ENCODE measurements at regions not wholly inside any gene's neighbourhood (a gene's known extent, or its start where the extent isn't known, plus 50 kb on each side); places are given as distances from the start of the nearest gene placed in this dataset.
"Not testable (repeated sequence)": the region's sequence is repeated elsewhere in the genome, so short reads cannot be mapped to it uniquely, and the experiment has no call there.

- not testable (repeated sequence) for H3K4me3 ChIP-seq (ENCODE audit: low read length)
- DNase-seq (ENCODE audit: low read depth, low spot score): peak; percentile 46
Observed at GRCh38 chr3:10109-10996, 186.2 kb upstream of the CHL1 start.

GRCh38 chr3:11734-12133 is 184.8 kb upstream of the CHL1 start:
- no peak for DNase-seq (ENCODE audit: low read depth, low spot score)
- no peak overlapping the region for H3K4me3 ChIP-seq (ENCODE audit: low read length)

DNA sequence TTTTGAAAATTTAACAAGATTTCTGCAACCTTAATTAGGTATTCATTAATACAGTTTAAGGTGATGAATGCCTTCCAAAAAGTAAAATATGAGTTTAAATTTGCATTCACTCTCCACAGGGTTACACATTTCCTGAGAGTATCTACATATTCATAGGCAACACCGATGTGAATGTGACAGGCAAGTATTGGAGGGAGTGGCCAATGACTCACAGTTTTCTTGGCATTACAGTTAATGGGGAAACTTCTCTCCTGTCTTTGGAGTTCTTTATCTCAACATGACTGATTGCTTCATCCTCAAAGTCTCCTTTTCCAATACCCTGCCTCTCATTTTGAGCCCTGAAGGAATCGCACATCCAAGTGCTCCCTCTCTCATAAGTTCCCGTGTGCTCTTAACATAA is 181.9 kb upstream of the CHL1 start:
- DNase-seq (ENCODE audit: low read depth, low spot score): no peak
- H3K4me3 ChIP-seq (ENCODE audit: low read length): no peak overlapping the region

- no peak for DNase-seq (ENCODE audit: low read depth, low spot score)
- H3K4me3 ChIP-seq (ENCODE audit: low read length): no peak overlapping the region
Observed at GRCh38 chr3:16366-16765, 180.2 kb upstream of the CHL1 start.

- H3K4me3 ChIP-seq (ENCODE audit: low read length): no peak overlapping the region
- no peak for DNase-seq (ENCODE audit: low read depth, low spot score)
Observed at GRCh38 chr3:20421-20820, 176.1 kb upstream of the CHL1 start.

DNA sequence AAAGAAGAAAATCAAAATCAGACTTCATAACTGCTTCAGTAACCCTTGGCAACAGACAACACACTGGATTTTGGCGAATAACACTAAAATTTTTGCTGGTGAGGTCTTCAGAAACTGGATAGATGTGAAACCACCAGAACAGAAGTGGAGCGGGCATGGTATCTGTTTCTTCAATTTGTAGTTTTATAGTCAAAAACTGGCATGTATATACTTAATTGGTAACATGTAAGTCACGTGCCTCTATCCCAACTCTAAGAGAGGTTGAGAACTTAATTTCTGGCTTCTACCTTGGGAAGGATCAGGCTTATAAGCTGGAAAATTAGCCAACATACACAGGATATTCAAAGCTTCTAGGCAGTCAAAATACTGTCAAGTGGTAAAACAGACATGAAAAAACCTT is 172.6 kb upstream of the CHL1 start:
- no peak for DNase-seq (ENCODE audit: low read depth, low spot score)
- no peak overlapping the region for H3K4me3 ChIP-seq (ENCODE audit: low read length)

DNA sequence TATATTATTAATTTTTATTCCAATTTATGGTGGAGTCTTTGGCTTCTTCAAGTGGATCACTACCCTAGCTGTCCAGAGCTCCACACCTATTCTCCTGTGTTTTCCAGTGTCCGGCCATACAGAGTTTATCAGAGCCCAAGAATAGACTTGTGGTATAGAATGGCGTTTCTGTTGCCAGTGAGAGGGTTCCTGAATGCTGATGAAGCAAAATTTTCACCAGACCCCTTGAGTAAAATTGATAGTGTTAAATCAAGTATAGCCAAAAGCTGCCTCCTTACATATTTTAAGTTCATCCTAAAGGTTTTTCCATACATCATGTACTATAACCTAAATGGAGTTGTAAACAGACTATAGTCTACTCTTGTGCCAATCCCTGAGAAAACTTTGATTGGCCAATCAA is 171.5 kb upstream of the CHL1 start:
- DNase-seq (ENCODE audit: low read depth, low spot score): no peak
- no peak overlapping the region for H3K4me3 ChIP-seq (ENCODE audit: low read length)

DNA sequence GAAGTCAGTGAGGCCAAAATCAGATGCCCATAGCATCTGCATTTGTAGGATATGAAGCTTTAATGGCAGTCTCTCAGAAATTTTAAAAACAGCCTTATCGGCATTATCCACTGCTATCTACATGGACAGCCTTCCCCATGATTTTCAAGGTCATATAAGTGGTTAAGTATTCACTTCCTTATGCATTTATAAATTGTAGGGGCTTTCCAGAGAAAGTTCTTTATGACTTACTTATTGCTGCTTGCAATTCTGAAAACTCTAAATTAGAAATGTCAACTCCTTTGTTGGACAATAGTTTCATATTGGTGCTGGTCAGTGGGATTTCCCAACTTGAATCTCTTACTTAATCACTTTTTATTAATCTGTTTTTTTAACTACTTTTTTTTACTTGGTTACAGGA is 160.6 kb upstream of the CHL1 start:
- not testable (repeated sequence) for DNase-seq (ENCODE audit: low read depth, low spot score); H3K4me3 ChIP-seq (ENCODE audit: low read length)

- not testable (repeated sequence) for H3K4me3 ChIP-seq (ENCODE audit: low read length); DNase-seq (ENCODE audit: low read depth, low spot score)
Observed at GRCh38 chr3:42871-43744, 153.5 kb upstream of the CHL1 start.

- H3K4me3 ChIP-seq (ENCODE audit: low read length): no peak overlapping the region
Observed at GRCh38 chr3:44028-44676, 152.4 kb upstream of the CHL1 start.

GRCh38 chr3:44941-45340 is 151.6 kb upstream of the CHL1 start:
- DNase-seq (ENCODE audit: low read depth, low spot score); H3K4me3 ChIP-seq (ENCODE audit: low read length): not testable (repeated sequence)

More at GRCh38 chr3:44028-44676, 152.4 kb upstream of the CHL1 start:
- no peak for DNase-seq (ENCODE audit: low read depth, low spot score)

GRCh38 chr3:46576-46975 is 150.0 kb upstream of the CHL1 start:
- no peak for DNase-seq (ENCODE audit: low read depth, low spot score)
- no peak overlapping the region for H3K4me3 ChIP-seq (ENCODE audit: low read length)

GRCh38 chr3:53441-53840 is 143.1 kb upstream of the CHL1 start:
- H3K4me3 ChIP-seq (ENCODE audit: low read length); DNase-seq (ENCODE audit: low read depth, low spot score): not testable (repeated sequence)

- no peak overlapping the region for H3K4me3 ChIP-seq (ENCODE audit: low read length)
- DNase-seq (ENCODE audit: low read depth, low spot score): no peak
Observed at GRCh38 chr3:54240-54639, 142.3 kb upstream of the CHL1 start.

DNA sequence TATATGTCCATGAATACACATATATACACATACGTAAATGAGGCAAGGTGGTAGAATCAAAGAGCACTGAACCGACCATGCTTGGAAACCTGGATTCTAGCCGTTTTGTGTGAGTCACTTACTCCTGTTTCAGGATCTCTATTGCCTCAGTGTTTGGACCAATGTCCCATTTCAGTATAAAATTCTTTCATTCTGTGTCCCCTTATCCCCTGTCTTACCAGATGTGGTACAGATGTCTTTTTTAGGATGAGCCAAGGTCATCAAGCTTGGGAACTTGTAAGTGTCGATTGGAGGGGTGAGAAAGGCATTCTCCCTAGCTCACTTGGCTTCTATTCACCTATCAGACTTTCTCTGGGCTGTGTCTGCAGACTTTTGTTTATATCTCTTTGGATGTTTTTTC is 139.9 kb upstream of the CHL1 start:
- no peak for DNase-seq (ENCODE audit: low read depth, low spot score)
- H3K4me3 ChIP-seq (ENCODE audit: low read length): no peak overlapping the region

GRCh38 chr3:59854-60253 is 136.7 kb upstream of the CHL1 start:
- no peak for DNase-seq (ENCODE audit: low read depth, low spot score)

GRCh38 chr3:63095-63765 is 133.3 kb upstream of the CHL1 start:
- DNase-seq (ENCODE audit: low read depth, low spot score): no peak
- no peak overlapping the region for H3K4me3 ChIP-seq (ENCODE audit: low read length)

More at GRCh38 chr3:59854-60253, 136.7 kb upstream of the CHL1 start:
- no peak overlapping the region for H3K4me3 ChIP-seq (ENCODE audit: low read length)

DNA sequence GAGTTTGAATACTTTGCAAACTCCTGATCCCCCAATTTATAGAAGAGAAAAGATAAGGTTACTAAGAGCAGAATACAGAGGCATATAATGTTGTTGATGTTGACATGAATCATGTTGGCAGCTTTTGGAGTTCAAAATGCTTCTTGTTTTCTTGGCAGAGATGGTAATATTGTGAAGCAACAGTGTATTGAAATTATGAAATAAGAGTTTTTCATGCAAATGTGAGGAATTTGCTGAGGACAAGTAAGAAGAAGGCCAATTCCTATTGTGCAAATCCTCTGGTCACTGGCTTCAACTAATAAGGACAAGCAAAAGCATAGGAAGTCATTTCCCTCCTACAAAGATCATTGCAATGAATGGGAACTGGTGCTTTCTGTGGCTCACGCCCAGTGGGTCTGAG is 126.9 kb upstream of the CHL1 start:
- no peak for DNase-seq (ENCODE audit: low read depth, low spot score)
- H3K4me3 ChIP-seq (ENCODE audit: low read length): no peak overlapping the region

- DNase-seq (ENCODE audit: low read depth, low spot score): no peak
- no peak overlapping the region for H3K4me3 ChIP-seq (ENCODE audit: low read length)
Observed at GRCh38 chr3:72776-73175, 123.8 kb upstream of the CHL1 start.
